NCI-H1436 (cell line): ENCODE measurements at regions not wholly inside any gene's neighbourhood (a gene's known extent, or its start where the extent isn't known, plus 50 kb on each side); places are given as distances from the start of the nearest gene placed in this dataset.

ENCODE experiments used
- DNase-seq: peaks from one replicate; lab custom pipeline; 2025; lab: John Stamatoyannopoulos, UW

- no peak for DNase-seq
Measured at GRCh38 chr13:31081316-31081715, 80.4 kb downstream of the HSPH1 start.

GRCh38 chr13:31074756-31075155 lies 86.9 kb downstream of the HSPH1 start:
- no peak for DNase-seq

GRCh38 chr13:31073859-31074718 lies 87.6 kb downstream of the HSPH1 start:
- DNase-seq, result no peak

GRCh38 chr13:31072041-31072440 lies 89.7 kb downstream of the HSPH1 start:
- no peak for DNase-seq

GRCh38 chr13:31069808-31070534 lies 91.7 kb downstream of the HSPH1 start:
- DNase-seq, result no peak

GRCh38 chr13:31068119-31068423 lies 93.6 kb downstream of the HSPH1 start:
- no peak for DNase-seq

DNA sequence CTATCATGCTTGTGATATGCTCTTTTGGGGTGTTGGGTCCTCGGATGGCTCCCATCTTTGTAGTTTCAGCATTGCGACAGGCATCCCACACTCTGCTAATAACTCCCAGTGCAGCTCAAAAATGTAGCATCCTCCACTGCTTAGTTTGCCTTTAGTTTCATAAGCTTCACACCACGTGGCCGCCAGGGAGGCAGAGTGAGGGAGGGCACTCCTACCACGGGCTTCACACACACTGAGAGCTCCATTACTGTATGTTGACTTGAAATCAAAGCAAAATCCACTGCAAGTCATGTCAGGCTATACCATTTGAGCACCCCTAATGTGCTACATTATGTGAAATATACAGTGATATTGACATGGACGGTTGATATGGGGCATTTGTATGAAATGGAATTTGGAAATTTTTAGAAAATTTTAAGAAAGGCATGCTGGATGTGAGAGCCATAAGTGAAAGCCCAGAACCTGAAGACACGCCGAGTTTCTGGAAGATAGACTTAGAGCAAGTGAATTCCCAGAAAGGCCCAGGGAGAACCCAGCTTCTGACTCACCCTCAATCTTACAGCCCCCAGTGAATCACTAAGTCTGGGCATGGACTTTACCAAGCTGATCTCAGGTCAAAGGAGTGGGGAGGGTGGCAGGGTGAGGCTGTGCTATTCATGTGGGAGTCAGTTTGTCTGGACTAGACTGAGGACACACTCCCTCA lies 94.1 kb downstream of the HSPH1 start:
- DNase-seq, result no peak

GRCh38 chr13:31064636-31065035 lies 97.1 kb downstream of the HSPH1 start:
- DNase-seq, result no peak

GRCh38 chr13:31063772-31064171 lies 97.9 kb downstream of the HSPH1 start:
- no peak for DNase-seq

- DNase-seq, result no peak
Measured at GRCh38 chr13:31060655-31061054, 101.0 kb downstream of the HSPH1 start.

DNA sequence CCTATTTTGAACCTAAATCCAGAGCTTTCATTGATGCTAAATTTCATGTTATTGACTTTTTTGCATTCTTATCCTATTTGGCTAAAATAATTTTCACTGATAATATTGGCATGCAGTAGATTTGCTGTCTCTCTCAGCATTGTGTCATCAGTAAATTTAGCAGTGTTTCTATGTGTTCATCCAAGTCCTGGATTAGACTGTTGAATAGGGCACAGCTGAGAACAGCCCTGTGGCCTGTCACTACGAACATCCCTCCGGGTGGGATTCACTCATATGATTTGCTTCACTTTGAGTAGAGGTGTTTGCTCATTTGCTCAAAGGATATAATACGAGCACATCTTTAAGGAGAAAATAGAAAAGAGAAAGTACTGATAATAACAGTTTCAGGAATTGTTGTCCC lies 101.5 kb downstream of the HSPH1 start:
- no peak for DNase-seq

- no peak for DNase-seq
Measured at GRCh38 chr13:31057403-31058033, 104.2 kb downstream of the HSPH1 start.

DNA sequence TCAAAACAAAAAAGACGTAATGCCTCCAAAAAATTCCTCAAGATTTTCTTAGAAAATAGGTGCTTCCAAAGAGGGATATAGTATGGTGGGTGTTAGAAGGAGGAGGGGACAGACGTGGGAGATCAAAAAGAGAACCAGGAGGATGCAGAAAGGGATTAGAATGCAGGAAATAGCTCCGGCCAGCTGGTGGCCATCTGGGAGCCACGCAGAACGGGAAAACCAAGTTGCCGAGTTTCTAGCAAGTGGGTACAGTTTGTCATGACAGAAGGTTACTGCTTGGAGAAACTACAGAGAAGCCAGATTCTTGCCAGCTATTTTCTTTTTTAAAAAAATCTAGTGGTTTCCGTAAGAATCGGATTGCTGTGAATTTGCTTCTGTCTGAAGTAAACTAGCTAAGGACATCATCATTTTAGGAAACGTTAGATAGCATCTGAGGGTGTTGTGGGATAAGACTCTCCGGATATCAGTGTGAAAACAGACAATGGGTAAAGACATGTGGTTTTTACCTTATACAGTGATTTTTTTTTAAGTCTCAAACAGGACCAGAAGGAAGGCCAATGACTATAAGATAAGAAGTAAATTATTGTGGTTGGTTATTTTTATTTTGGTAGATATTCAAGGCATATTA lies 104.9 kb downstream of the HSPH1 start:
- DNase-seq, result no peak

DNA sequence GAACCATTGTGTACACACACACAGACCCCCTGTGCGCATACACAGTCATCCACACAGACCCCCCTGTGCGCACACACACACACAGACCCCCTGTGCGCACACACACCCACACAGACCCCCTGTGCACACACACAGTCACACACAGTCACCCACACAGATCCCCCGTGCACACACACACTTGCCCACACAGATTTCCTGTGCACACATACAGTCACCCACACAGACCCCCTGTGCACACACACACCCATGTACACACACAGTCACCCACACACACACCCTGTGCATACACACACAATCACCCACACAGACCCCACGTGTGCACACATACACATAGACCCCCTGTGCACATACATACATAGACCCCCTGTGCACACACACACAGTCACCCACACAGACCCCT lies 106.1 kb downstream of the HSPH1 start:
- DNase-seq, result no peak

DNA sequence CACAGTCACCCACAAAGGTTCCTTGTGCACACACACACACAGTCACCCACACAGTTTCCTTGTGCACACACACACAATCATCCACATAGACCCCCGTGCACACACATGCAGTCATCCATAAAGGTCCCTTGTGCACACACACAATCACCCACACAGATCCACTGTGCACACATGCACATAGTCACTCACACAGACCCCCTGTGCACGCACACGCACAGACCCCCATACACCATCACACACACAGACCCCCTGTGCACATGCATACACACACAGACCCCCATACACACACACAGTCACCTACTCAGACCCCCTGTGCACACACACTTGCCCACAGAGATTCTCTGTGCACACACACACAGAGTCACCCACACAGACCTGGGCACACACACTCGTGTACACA lies 107.1 kb downstream of the HSPH1 start:
- DNase-seq, result no peak

DNA sequence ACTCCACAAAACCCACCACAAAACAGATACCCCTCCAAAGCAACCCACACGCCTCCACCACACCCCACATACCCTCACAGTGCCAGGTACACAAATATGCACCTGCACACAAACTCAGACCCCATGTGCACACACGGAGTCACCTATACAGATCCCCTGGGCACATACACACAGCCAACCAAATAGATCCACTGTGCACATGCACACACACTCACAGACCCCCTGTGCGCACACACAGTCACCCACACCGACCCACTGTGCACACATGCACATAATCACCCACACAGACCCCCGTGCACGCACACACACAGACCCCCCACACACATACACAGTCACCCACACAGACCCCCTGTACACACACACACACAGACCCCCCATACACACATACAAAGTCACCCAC lies 107.8 kb downstream of the HSPH1 start:
- DNase-seq, result no peak

DNA sequence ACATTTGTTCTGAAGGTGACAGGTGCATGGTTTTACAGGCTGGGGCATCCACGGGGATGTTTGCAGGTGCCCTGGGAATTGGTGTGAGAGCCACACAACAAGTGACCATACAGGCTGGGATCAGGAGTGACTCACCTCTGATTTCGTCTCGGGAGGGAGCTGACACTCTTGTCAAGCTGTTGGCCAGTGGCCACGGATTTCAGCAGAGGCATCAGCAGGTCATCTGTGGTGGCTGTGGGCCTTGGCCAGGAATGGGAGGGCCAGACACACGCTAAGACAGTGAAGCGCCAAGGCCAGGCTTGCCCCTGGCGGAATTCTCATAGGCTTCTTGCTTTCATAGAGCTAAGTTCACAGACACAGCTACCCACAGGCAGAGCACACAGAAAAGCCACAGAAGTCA lies 108.6 kb downstream of the HSPH1 start:
- DNase-seq, result no peak

DNA sequence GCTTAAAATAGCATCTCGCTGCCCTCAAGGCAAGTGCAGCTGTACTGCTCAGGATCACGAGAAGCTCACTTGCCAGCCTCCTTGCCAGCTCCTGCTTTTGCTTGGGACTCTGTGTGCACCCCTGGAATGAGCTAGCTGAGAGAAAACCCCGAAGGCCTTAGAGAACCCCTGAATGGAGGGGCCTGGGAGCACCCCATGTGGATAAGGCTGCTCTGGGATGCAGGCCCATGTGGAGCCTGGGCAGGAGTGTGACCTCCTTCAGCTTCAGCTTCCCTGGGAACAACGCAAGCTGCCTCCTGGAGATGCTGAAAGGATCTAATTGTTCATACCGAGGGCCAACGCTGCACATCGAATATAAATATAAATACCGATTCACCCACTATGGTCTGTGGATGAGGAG lies 109.2 kb downstream of the HSPH1 start:
- DNase-seq, result no peak

GRCh38 chr13:31051999-31052398 lies 109.7 kb downstream of the HSPH1 start:
- no peak for DNase-seq

- DNase-seq, result no peak
Measured at GRCh38 chr13:31050486-31051400, 111.0 kb downstream of the HSPH1 start.

DNA sequence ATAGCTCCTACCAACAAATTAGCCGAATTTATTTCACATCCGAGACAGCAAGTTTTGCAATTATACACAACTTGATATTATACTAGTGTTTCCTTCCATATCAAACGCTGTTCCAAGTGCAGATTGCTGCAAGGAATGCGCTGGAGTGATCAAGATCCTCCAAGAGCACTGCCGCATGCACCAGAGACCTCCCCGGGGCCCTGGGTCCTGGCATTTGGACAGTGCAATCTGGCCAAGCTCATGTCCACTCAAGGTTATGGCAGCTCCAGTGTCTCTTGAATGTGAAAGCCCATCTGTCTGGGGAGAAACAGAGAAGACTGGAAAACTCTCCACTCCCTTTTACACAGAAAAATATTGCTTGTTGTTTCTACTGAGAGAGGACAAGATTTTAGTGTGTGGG lies 111.9 kb downstream of the HSPH1 start:
- no peak for DNase-seq
